ENCODE measurements at regions not wholly inside any gene's neighbourhood (a gene's known extent, or its start where the extent isn't known, plus 50 kb on each side); places are given as distances from the start of the nearest gene placed in this dataset.

DNA sequence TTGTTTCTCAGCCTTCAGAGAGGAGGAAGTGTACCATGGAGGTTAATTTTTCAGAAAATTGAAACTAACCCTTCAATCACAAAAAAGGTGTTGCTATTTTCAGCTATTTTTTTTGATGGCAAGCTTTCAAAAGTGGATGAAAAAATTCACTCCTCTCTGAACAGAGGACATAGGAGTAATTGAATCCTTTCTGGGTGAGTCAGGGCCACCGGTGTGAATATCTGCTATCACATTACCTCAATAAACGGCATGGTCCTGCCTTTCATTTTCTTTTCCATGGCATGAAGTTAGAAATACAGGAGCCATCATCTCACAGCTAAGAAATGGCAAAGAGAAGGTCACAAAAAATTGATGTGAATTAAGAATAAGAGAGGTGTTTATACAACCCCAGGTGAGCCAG, 90.2 kb upstream of the CCDC112 start:
- TF ChIP-seq, protein P1, sequence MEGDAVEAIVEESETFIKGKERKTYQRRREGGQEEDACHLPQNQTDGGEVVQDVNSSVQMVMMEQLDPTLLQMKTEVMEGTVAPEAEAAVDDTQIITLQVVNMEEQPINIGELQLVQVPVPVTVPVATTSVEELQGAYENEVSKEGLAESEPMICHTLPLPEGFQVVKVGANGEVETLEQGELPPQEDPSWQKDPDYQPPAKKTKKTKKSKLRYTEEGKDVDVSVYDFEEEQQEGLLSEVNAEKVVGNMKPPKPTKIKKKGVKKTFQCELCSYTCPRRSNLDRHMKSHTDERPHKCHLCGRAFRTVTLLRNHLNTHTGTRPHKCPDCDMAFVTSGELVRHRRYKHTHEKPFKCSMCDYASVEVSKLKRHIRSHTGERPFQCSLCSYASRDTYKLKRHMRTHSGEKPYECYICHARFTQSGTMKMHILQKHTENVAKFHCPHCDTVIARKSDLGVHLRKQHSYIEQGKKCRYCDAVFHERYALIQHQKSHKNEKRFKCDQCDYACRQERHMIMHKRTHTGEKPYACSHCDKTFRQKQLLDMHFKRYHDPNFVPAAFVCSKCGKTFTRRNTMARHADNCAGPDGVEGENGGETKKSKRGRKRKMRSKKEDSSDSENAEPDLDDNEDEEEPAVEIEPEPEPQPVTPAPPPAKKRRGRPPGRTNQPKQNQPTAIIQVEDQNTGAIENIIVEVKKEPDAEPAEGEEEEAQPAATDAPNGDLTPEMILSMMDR (IDR thresholded peaks at IDR 0.05): no peak
- no peak for TF ChIP-seq POLR2A (IDR thresholded peaks at IDR 0.05)
- no peak for TF ChIP-seq POLR2AphosphoS5 (IDR thresholded peaks at IDR 0.05)
- TF ChIP-seq EP300 (IDR thresholded peaks at IDR 0.05): no peak
